IMR-90 (cell line): ENCODE measurements at regions not wholly inside any gene's neighbourhood (a gene's known extent, or its start where the extent isn't known, plus 50 kb on each side); places are given as distances from the start of the nearest gene placed in this dataset.

Experiments
- ATAC-seq: fragments of 200-7000 bp; cut with Tn5 transposase; 2 replicates; pipeline ENCODE4 v1.9.1; 2020; ENCODE audit warnings: low read depth, mild to moderate bottlenecking, moderate library complexity
- BruUV-seq: library from RNA; stranded (reverse); fragments of 400-500 nt; replicated peaks from 2 replicates; lab custom pipeline; 2021; lab: Mats Ljungman, UMichigan
- CTCF ChIA-PET: fragments of 300-600 bp; formaldehyde crosslinking; extraction: SDS; loops from one replicate; lab custom pipeline; 2021; ENCODE audit warnings: antibody characterized with exemption; lab: Yijun Ruan, JAX
- POLR2A ChIA-PET: fragments of 300-600 bp; sonication (Branson Sonifier 250); formaldehyde crosslinking; loops from one replicate; lab custom pipeline; 2022; ENCODE audit warnings: antibody characterized with exemption; ENCODE audit not compliant: unreplicated experiment; lab: Charles Lee
- DNase-seq: peaks from one replicate; pipeline ENCODE4 v3.0.0; 2013
- H2AFZ ChIP-seq: replicated peaks from 2 replicates; pipeline ENCODE3; 2013; ENCODE audit warnings: low read length, mild to moderate bottlenecking; ENCODE audit not compliant: poor library complexity
- H2AK5ac ChIP-seq: 2 replicates; pipeline ENCODE4 v1.6.1; 2013; ENCODE audit warnings: low read depth, low read length, inconsistent platforms
- H2AK9ac ChIP-seq: replicated peaks from 2 replicates; pipeline ENCODE3; 2013; ENCODE audit warnings: mild to moderate bottlenecking, low read depth, low read length, moderate library complexity; ENCODE audit not compliant: poor library complexity
- H2BK120ac ChIP-seq: 2 replicates; pipeline ENCODE4 v1.6.1; 2013; ENCODE audit warnings: low read depth, low read length, inconsistent platforms
- H2BK15ac ChIP-seq: 3 replicates; pipeline ENCODE4 v1.6.1; 2013; ENCODE audit warnings: low read depth, low read length, inconsistent platforms
- H2BK20ac ChIP-seq: 2 replicates; pipeline ENCODE4 v1.6.1; 2013; ENCODE audit warnings: low read depth, mild to moderate bottlenecking, inconsistent platforms, low read length, moderate library complexity
- H2BK5ac ChIP-seq: 2 replicates; pipeline ENCODE4 v1.6.1; 2013; ENCODE audit warnings: mild to moderate bottlenecking, low read depth, low read length, inconsistent platforms; ENCODE audit not compliant: poor library complexity, severe bottlenecking
- H3K14ac ChIP-seq: replicated peaks from 2 replicates; pipeline ENCODE4 v1.6.1; 2013; ENCODE audit warnings: low read depth, low read length, inconsistent platforms
- H3K18ac ChIP-seq: 2 replicates; pipeline ENCODE4 v1.6.1; 2013; ENCODE audit warnings: low read depth, low read length, control low read depth
- H3K23ac ChIP-seq: 2 replicates; pipeline ENCODE4 v1.6.1; 2013; ENCODE audit warnings: low read depth, low read length, inconsistent platforms
- H3K27ac ChIP-seq: 2 replicates; pipeline ENCODE4 v1.5.1; 2013; ENCODE audit warnings: mild to moderate bottlenecking, control low read depth, low read length; ENCODE audit not compliant: insufficient read depth
- H3K27me3 ChIP-seq: 2 replicates; pipeline ENCODE4 v1.6.1; 2013; ENCODE audit warnings: low read length; ENCODE audit not compliant: control insufficient read depth, insufficient read depth
- H3K36me3 ChIP-seq: 2 replicates; pipeline ENCODE4 v1.6.1; 2013; ENCODE audit warnings: low read length, mixed read lengths; ENCODE audit not compliant: control insufficient read depth, insufficient read depth
- H3K4ac ChIP-seq: 2 replicates; pipeline ENCODE4 v1.6.1; 2013; ENCODE audit warnings: low read depth, low read length, inconsistent platforms
- H3K4me1 ChIP-seq: 2 replicates; pipeline ENCODE4 v1.6.1; 2013; ENCODE audit warnings: low read length, mixed read lengths; ENCODE audit not compliant: control insufficient read depth, insufficient read depth
- H3K4me2 ChIP-seq: 2 replicates; pipeline ENCODE4 v1.6.1; 2013; ENCODE audit warnings: low read depth, mild to moderate bottlenecking, control low read depth, low read length, moderate library complexity
- H3K4me3 ChIP-seq: 2 replicates; pipeline ENCODE4 v1.5.1; 2013; ENCODE audit warnings: low read depth, mild to moderate bottlenecking, control low read depth, low read length, moderate library complexity; ENCODE audit not compliant: insufficient read depth
- H3K56ac ChIP-seq: 2 replicates; pipeline ENCODE4 v1.6.1; 2013; ENCODE audit warnings: low read length, inconsistent platforms; ENCODE audit not compliant: insufficient read depth; ENCODE audit errors: extremely low read depth
- H3K79me1 ChIP-seq, 2 experiments: 2 replicates each; pipeline ENCODE4 v1.6.1; 2013; ENCODE audit warnings: low read length in 2 of 2, inconsistent platforms in 1 of 2, low read depth in 1 of 2
- H3K9ac ChIP-seq: 2 replicates; pipeline ENCODE4 v1.6.1; 2013; ENCODE audit warnings: low read depth, low read length, control low read depth
- H3K9me1 ChIP-seq: 2 replicates; pipeline ENCODE4 v1.6.1; 2013; ENCODE audit warnings: low read length, inconsistent platforms; ENCODE audit not compliant: insufficient read depth
- H3K9me3 ChIP-seq: 2 replicates; pipeline ENCODE4 v1.6.1; 2013; ENCODE audit warnings: low read length; ENCODE audit not compliant: control insufficient read depth, insufficient read depth
- H4K20me1 ChIP-seq: 2 replicates; pipeline ENCODE4 v1.6.1; 2013; ENCODE audit warnings: low read length, inconsistent platforms; ENCODE audit not compliant: insufficient read depth
- H4K5ac ChIP-seq: 2 replicates; pipeline ENCODE4 v1.6.1; 2013; ENCODE audit warnings: mild to moderate bottlenecking, low read depth, low read length, control low read depth
- H4K8ac ChIP-seq, 2 experiments: 2 replicates each; pipeline ENCODE4 v1.6.1; 2013; ENCODE audit warnings: low read depth in 2 of 2, low read length in 2 of 2, control low read depth in 1 of 2, inconsistent platforms in 1 of 2
- H4K91ac ChIP-seq: 2 replicates; pipeline ENCODE4 v1.6.1; 2013; ENCODE audit warnings: low read depth, low read length, inconsistent platforms; ENCODE audit not compliant: insufficient read depth
- ELK1 ChIP-seq: fragments of 150-350 bp; IDR thresholded peaks from 2 replicates; pipeline ENCODE4 v1.6.1; 2016; ENCODE audit warnings: low read depth, mild to moderate bottlenecking, low read length, moderate library complexity, borderline replicate concordance
- RAD21 ChIP-seq: IDR thresholded peaks from 2 replicates; pipeline ENCODE4 v1.6.1; 2012; ENCODE audit warnings: low read length, improper control_type of control experiment
- RFX5 ChIP-seq: IDR thresholded peaks from 2 replicates; pipeline ENCODE4 v1.8.0; 2012; ENCODE audit warnings: low read depth, mild to moderate bottlenecking, low read length, moderate library complexity
- WGBS, 2 experiments: methylation state at CpG; one replicate each; pipeline versions ENCODE4 v1.1.5 to v1.1.7; 2013; ENCODE audit warnings: missing lambda C conversion rate in 2 of 2; ENCODE audit not compliant: insufficient read length in 1 of 2; ENCODE audit errors: extremely low coverage in 2 of 2; 5-methylcytosine and 5-hydroxymethylcytosine counted together
- dilution Hi-C: fragments of 300-500 bp; cut with HindIII; formaldehyde crosslinking; loops from one replicate; pipeline ENCODE4 v1.14.3; 2018; ENCODE audit warnings: low sequenced_read_pairs; ENCODE audit not compliant: unreplicated experiment
- in situ Hi-C: fragments of 300-500 bp; cut with MboI; formaldehyde crosslinking; loops from 3 replicates; pipeline ENCODE4 v1.14.3; 2019; ENCODE audit warnings: low sequenced_read_pairs, inconsistent platforms, mixed read lengths
- intact Hi-C: fragments of 100-400 bp; cut with micrococcal nuclease; formaldehyde crosslinking; loops from 2 replicates; pipeline ENCODE4 v1.10.0; 2022

- H3K9ac ChIP-seq, result no peak overlapping the region
- no peak overlapping the region for H4K91ac ChIP-seq
- no peak overlapping the region for H2BK120ac ChIP-seq
- WGBS, 2 experiments, result no CpG with 5 or more reads among the region's 3 CpGs
- H3K18ac ChIP-seq, result no peak overlapping the region
- no peak overlapping the region for H4K5ac ChIP-seq
- H3K9me3 ChIP-seq, result no peaks in the 10 kb centered on the region
- no peak overlapping the region for H2BK15ac ChIP-seq
- H3K79me1 ChIP-seq, result no peaks in the 10 kb centered on the region
- in situ Hi-C loops, result no loop called here
- no peaks in the 10 kb centered on the region for H4K20me1 ChIP-seq
- ChIA-PET POLR2A (no interaction called here), CTCF (no interaction called here)
- DNase-seq (no peak), ATAC-seq (no peak)
- no peak overlapping the region for H3K4ac ChIP-seq
- H4K8ac ChIP-seq, result no peak overlapping the region
- no peak overlapping the region for H2BK20ac ChIP-seq
- no peaks in the 10 kb centered on the region for H3K9me1 ChIP-seq
- no peak overlapping the region for H2AK5ac ChIP-seq
- no peak overlapping the region for H3K56ac ChIP-seq
- H3K27me3 ChIP-seq, result no peaks in the 10 kb centered on the region
- no peak overlapping the region for H2AK9ac ChIP-seq
- no peak overlapping the region for H3K27ac ChIP-seq
- dilution Hi-C loops, result no loop called here
- no peak overlapping the region for H3K23ac ChIP-seq
- H2BK5ac ChIP-seq, result no peak overlapping the region
- no peaks in the 10 kb centered on the region for H3K36me3 ChIP-seq
- H2AFZ ChIP-seq, result no peak overlapping the region
- BruUV-seq, result no TSS peak
- H3K4me2 ChIP-seq, result no peak overlapping the region
- intact Hi-C loops, result no loop called here
- no peak overlapping the region for H3K4me3 ChIP-seq
- TF ChIP-seq RAD21, result no peak
- no peak for TF ChIP-seq ELK1
- no peak for TF ChIP-seq RFX5
- no peak overlapping the region for H3K14ac ChIP-seq
- H3K4me1 ChIP-seq, result no peaks in the 10 kb centered on the region
Observed at GRCh38 chr9:106733828-106734380, 129.1 kb upstream of the ZNF462 start.
